COR-L47 (cell line): ENCODE measurements at regions not wholly inside any gene's neighbourhood (a gene's known extent, or its start where the extent isn't known, plus 50 kb on each side); places are given as distances from the start of the nearest gene placed in this dataset.
"Not testable (repeated sequence)": the region's sequence is repeated elsewhere in the genome, so short reads cannot be mapped to it uniquely, and the experiment has no call there.

Source experiments
- DNase-seq: peaks from one replicate; lab custom pipeline; 2025; lab: John Stamatoyannopoulos, UW

DNA sequence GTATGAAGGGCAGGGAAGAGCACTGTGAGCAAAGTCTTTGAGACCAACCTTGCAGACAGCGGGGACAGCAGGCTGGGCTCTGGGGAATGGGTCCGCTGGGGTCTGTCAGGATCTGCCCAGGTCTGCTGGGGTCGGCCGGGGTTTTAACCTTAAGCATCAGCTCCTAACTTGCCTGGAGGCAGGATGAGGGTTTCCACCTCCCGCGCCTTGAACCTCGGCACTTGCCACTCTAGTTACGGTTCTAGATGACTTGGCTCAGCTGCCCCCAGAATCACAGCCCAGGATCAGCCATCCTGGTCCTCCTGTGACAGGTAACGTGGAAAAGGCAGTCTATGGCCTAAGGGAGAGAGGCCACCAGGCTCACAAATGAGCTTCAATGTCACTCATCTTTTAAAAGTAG is 50.4 kb upstream of the CACUL1 start:
- no peak for DNase-seq

DNA sequence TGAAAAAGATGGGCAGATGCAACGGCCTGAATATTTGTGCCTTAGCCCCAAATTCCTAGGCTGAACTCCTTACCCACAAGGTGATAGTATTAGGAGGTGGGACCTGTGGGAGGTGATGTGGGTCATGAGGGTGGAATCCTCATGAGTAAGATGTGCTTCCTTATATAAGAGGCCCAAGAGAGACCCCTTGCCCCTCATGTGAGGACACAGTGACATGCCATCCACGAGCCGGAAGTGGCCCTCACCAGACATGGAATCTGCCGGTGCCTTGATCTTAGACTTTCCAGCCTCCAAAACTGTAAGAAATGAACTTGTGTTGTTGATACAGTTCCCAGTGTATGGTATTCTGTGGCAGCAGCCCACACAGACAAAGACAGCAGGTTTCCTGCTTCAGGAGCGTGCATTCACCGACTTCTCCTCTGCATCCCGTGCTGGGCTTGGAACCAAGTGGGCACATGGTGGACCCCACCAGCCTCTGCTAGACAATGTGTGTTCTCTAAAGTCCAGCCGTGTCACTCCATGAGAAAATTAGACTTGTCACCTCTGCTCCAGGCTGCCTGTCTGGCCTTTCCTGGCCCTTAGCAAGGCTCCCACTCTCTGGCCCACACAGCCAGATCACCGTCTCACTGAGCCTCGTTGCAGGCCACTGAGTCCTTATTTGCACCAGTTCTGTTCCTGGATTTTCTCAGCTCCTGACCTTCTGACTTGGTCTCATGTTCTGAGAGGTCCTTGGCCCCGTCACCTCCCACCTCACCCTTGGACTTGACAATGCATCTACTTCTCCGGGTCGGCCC is 52.9 kb upstream of the CACUL1 start:
- DNase-seq = no peak

DNA sequence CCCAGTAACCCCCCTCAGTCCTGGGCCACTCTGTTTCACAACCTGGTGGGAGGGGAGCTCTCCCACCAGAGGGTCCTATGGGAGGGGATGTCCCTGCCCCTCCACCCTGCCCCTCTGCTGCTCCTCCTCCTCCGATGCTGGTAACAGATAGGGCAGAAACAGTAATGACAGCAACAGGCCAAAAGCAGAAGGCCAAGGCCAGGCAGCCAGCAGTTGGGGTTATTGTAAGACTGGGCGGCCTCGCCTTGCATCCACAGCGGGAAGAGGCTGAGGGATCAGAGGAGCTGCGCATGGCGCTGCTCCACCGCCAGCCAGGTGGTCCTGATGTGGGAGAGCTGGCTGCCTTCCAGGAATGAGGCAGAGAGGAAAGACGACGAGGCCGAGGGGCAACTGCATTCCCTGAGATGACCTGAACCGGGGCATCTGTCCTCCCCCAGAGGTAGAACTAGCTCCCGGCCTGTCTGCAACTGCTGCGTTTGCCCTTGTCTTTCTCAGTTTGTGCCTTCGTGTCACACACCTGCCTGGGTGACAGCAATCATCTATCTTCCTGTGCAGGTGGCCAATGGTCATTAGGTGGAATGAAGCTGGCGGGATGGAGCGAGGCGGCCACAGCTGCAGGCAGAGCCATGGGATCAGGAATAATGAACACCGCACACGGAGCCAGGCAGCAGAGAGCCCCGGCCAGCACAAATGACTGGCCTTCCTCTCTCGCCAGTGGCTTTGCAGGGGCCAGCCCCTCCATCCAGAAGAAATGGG is 54.0 kb upstream of the CACUL1 start:
- DNase-seq = no peak

DNA sequence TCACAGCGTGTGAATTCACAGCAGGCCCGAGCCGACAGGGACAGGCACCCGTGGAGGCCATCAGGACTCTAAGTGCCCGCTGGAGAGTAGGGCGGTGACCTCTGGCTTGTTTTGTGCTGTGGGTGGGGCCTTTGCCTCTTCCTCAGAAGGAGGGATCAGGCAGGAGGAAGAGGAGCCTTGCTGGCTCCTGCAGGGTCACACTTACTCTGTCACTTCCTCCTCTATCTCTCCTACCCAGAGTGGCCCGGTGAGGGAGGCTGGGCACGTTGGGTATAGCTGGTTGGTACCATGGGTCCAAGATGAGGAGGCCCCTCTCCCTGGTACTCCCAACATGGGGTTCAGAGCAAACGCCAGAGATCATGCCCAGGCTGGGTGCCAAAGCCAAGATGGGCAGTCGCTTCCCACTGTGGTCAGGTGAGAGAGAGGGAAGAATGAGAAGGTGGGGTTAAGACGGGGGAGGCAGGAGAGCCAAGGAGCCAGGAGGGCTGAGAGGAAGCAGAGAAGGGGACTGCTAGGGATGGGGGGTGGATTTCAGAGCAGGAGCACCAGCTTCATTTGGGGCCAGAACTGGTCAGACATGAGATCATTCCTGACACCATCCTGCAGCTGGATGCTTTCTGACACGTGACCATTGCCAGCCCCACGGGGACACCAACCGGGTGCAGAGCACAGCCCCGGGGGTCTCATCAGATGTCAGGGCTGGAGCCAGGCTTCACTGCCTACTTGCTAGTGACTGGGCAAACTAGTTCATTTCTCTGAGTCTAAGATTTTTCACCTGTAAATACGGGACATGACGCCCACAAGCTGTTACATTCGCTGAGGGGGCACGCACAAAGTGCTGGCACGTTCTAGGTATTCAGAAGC is 54.8 kb upstream of the CACUL1 start:
- DNase-seq = no peak

DNA sequence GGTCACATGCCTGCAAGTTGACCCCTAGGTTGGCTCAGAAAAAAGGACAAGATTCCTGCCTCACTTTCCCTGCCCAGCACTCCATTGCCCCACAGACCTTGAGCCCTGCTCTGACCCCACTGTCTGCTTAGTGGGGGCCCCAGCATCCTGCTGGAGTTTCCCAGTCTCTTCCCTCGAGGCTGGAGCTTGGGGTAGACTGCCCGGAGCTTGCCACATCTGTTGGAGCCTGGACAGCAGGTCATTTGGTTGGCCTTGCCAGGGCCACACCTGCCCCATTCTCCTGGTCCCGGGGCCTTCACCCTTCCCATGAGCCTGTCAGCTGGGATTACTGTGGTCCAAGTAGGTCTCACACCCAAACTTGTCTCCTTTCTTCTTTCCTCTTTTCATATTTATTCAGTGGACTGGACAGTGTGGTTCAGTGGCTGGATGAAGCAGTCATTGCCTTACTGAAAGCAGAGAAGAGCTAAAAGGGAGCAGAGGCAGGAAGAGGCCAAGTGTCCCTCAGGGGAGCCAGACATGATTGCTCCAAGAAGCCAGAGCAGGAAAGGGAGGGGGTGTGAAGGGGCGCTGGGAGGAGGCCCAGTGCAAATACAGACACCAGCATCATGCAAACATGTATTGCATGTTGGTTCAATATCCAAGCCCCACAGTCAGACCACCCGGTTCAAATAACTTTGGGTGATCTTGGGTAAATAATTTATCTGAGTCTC is 56.2 kb upstream of the CACUL1 start:
- no peak for DNase-seq

DNA sequence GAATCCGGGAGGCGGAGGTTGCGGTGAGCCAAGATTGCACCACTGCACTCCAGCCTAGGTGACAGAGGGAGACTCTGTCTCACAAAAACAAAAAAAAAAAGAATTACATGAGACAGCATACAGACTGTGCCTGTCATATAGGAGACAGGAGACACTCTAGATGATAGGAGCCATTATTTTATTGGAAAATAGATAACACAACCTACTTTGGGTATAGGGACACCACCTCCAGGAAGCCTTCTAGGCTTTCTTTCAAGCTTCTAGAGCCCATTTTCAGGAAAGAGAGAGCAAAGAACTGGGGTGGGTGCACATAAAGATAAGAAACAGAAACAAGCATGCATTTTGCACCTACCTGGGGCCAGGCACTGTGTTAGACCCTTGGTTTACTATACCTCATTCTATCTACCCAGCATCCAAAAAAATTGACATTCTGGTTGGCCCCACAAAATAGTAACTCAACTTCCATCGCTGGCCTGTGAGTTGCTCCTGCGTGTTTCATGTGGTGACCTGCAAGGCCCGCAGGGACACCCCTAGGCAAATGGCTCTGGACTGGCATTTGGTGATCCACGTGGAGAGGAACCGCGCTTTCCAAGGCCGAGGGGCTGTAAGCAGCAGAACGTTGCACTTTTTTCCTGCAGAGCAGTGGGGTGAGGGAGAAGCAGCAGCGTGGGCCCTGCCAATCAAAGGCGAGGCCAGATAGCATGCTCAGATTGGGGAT is 57.1 kb upstream of the CACUL1 start:
- DNase-seq = no peak

DNA sequence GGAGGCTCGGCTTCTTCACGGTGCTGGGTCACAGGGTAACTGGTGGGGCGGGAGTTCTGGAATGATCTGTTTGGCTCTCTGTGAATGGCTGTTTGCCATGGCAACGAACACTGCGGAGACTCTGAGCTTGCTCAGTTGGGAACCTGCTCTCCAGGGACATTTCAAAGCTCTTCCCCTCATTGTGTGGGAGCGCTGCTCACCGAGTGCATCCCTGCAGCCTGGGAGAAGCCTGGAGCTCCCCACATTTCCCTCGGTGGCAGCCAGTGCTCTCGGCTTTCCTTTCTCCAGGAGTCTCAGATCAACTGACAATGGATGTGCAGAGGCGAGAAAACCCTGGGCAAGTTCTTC is 57.6 kb upstream of the CACUL1 start:
- no peak for DNase-seq

DNA sequence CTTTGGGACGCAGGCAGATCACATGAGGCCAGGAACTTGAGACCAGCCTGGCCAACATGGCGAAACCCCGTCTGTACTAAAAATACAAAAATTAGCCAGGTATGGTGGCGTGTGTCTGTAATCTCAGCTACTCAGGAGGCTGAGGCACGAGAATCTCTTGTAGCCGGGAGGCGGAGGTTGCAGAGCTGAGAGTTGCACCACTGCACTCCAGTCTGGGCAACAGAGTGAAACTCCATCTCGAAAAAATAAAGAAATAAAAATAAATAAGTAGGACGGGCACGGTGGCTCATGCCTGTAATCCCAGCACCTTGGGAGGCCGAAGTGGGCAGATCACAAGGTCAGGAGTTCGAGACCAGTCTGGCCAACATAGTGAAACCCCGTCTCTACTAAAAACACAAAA is 58.2 kb upstream of the CACUL1 start:
- not testable (repeated sequence) for DNase-seq

DNA sequence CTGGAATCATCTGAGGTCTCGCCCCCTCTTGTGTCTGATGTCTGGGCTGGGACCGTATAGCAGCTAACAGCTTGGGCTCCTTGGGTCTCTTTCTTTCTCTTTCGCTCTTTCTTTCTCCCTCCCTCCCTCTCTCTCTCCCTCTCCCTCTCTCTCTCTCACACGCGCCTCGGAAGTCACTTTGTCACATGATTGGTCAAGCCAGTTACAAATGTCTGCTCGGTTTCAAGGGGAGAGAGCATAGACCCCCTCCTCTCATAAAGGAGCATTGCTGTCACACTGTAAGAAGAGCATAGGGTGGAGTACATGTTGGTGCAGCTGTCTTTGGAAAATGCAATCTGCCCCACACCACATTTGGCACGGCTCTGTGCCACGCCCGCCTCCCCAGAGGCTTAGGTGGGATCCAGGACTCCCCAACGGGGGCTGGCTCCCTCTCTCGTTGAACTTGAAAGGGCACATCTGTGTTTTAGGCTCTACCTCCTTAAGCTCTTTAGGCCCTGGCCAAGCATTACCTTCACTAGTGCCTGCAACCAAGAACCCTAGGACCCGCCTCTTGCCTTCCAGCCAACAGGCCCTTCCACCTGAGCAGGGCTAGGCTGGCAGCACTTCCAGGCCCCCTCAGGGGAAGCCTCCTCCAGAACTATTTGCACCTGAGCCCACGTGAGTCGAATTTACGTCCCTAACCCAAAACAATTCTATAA is 61.9 kb upstream of the CACUL1 start:
- DNase-seq = no peak

DNA sequence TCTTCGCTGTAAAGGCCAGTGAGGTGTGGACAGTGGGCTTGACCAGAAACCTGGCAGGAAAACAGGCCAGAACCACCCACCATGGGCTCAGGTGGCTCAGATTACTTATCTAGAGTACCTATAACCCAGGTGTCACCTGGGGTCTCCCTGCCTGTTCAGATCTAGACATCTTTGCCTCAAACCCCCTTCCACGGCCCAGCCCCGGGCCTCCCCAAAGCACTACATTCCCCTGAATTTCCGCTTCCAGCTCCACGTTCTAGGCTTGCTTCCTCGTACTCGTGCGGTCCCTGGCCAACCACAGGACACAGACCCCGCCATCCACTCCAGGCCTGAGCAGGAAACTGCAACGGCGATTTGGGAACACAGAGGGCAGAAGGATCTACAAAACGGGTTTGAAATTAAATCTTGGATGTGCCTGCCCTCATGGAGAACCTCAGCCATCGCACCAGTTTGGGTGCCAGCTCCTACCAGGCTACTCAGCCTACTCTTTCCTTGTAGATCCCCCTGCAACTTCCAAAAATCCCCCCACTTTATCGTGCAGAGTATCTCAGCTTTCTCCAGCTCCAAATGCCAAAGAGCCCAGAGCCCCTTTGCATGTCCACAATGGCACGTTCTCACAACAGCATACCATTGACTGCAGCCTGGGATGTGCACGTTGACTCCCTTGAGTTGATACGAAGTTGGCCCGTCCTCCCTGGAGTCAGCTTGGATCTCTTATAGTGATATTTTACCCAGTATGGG is 62.7 kb upstream of the CACUL1 start:
- no peak for DNase-seq

DNA sequence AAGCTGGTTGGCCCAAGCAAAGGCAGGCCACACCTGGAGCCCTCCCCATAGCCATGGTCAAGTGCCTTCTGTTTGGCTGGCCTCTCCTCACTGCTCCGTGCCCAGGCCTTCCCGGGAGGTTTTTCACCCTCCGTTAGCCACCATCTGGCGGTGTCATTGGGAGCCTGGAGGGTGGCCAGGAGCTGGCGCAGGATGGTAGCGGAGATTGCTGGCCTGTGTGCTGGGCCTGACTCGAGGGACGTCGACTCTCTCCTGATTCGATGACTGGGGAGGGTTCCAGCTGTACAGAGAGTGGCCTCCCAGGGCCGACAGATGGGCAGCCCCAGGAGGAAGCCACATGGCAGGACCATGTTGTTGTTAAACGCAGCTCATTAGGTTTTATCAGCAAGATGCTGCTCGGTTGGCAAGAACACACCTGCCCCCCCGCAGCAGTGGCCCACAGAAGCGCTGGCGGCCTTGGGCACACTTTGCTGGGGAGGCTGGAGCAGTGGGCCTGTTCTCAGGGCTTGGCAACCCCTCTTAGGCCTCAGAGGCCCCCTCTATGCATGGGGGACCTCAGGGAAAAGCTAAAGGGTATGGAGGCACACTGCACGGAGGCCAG is 64.0 kb upstream of the CACUL1 start:
- peak; percentile 56 for DNase-seq

DNA sequence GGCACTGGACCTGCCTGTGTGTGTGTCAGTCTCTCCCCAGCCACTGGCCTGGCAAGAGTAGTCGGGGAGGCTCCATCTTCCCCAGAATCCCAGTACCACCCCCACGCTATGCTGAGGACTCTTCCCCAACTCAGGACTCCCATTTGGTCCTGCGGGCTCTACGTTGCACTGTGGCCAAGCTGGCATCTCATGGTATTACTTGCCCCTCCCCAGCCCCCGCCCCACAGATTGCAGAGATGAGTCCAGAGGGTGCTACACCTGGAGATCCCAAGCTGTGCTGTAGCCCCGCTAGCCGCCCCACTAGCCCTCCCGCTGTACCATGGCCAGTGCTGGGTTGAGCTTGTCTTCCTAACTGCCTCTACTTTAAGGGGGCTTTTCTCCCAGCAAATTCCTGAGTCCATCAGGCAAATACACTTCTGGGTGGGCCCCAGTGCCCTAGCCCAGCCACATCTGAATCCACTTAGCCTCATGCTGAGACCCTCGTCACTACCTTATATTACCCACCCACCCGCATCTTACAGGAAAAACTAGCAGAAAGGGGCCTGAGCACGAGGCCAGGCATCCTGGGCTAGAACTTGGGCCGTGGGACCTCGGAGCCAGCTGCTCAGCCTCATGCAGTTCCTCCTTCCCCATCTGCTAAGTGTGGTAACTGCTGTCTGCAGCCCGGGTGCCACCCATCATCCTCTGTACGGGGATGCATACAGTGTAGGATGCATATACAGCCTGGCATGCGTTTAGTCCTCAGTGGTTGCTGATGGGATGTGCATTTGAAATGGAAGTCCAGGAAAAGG is 65.8 kb upstream of the CACUL1 start:
- no peak for DNase-seq

DNA sequence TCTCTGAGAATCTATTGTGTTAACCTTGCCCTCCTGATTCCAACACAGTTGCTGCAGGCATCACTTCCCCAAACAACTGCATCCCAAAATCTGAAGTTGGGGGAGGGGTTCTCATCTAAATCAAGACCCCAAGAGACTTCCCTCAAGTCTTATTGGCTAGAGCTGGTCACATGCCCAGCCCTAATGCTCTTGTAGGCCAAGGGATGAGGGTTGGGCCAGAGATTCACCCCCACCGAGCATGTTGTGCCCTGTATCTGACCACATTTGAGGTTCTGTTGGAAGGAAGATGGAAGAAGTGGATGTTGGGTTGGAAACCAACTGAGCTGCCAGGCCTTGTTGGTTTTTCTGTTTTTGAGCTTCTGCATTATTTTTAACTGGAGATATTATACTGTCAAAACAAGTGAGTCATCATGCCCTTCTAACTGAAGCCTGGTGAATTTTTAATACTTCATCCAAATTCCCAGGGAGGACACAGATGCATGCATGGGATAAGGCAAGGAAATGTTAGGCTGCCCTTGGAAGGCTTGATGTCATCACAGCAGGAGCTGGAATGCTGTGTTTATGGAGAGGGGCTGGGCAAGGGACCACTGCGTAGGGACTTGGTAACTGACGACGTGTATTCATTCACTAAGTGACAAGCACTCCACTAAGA is 68.6 kb upstream of the CACUL1 start:
- no peak for DNase-seq

DNA sequence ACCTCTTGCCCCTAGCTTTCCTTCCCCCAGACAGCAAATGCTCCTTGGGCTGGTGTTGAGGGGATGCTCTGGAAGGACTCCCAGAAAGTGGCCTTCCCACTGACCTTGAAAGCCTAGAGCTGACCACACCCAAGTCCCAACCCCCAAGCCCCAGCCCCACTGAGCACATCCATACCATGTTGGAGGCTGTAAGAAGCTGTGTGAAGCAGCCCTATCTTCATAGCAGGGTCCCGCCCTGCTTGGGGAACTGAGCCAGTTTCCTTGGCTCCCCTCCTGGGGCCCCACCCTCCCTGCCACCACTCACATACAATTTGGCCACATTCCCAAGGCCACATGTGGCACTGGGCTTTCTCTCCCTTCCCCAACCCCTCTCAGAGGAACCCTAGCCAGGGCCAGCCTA is 72.3 kb upstream of the CACUL1 start:
- no peak for DNase-seq

DNA sequence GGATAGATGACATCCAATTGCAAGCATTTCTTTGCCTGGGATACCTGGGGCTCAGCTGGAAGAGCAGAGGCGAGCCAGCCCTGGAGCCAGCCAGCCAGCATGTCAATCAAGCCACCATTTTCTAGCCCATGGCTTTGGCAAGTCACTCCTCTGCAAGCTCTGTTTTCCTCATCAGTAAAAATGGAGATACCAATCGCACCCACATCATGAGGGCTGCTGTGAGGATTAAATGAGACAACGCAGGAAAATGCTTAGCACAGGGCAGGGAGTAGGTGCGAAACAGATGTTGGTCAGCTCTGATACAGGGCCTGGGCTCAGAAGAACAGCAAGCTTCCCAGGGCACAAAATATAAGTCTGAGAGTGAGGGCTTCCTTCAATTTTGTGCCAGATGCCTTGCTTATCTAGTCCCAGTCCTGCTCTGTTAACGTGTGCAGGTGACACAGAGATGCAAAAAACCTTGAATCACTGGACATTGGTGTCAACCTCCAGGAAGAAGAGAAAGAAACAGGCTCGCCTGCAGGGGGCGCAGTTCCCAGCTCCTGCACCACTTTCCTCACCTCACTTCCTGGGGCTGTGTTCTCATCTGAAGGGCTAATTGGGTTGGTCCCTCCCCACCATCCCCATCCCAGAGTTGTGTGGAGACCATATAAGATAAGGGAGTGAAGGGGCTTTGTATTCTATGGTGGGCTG is 72.8 kb upstream of the CACUL1 start:
- DNase-seq = no peak

DNA sequence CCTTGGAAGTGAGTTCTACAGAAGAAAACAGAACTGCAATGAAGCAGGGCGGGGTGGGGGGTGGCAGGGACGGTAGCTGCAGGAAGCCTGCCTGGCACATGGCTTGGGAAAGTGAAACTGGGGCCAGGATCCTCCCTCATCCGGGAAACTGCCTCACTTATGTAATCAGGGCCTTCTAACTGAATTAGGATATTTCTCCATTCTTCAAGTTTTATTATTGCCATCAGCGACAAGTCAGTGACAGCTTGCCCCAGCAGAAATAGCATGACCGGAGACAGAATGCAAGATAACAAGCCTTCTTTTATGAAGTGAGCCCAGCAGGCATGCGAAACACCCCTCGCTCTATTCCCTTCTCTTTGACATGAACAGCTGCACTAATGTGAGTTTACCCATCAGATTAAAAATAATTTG is 77.5 kb upstream of the CACUL1 start:
- no peak for DNase-seq

DNA sequence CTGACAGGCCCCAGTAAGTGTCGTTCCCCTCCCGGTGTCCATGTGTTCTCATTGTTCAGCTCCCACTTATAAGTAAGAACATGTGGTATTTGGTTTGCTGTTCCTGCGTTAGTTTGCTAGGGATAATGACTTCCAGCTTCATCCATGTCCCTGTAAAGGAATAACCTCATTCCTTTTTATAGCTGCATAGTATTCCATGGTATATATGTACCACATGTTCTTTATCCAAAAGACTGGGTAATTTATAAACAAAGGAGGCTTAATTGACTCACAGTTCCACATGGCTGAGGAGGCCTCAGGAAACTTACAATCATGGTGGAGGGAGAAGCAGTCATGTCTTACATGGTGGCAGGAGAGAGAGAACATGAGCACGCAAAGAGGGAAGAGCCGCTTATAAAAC is 79.6 kb upstream of the CACUL1 start:
- DNase-seq = not testable (repeated sequence)
